H1 (cell line): ENCODE measurements at regions not wholly inside any gene's neighbourhood (a gene's known extent, or its start where the extent isn't known, plus 50 kb on each side); places are given as distances from the start of the nearest gene placed in this dataset.

Experiments
- CTCF ChIA-PET: fragments of 300-600 bp; sonication (Branson Sonifier 250); formaldehyde crosslinking; loops from one replicate; lab custom pipeline; 2021; ENCODE audit not compliant: partially characterized antibody; lab: Charles Lee
- POLR2A ChIA-PET: fragments of 300-600 bp; sonication (Branson Sonifier 250); formaldehyde crosslinking; loops from one replicate; lab custom pipeline; 2021; ENCODE audit warnings: inconsistent platforms; ENCODE audit not compliant: partially characterized antibody; lab: Charles Lee
- DNase-seq, 2 experiments: peaks; one replicate each; pipeline versions ENCODE4 v3.0.0 to v3.0.0-alpha.2; 2010 to 2022; ENCODE audit warnings: low spot score in 2 of 2, low read depth in 1 of 2, mixed read lengths in 1 of 2
- FAIRE-seq: peaks from 2 replicates; lab custom pipeline; 2011; peaks lifted over from hg19 to GRCh38; lab: Jason Lieb, UNC
- H2AFZ ChIP-seq: 2 replicates; pipeline ENCODE4 v1.8.1; 2012; ENCODE audit warnings: low read length, inconsistent platforms
- H2AK5ac ChIP-seq: 2 replicates; pipeline ENCODE4 v1.6.1; 2013; ENCODE audit warnings: low read depth, low read length
- H2BK120ac ChIP-seq: replicated peaks from 2 replicates; pipeline ENCODE3; 2013; ENCODE audit warnings: low read depth, low read length, inconsistent platforms
- H2BK12ac ChIP-seq: 2 replicates; pipeline ENCODE4 v1.6.1; 2013; ENCODE audit warnings: low read depth, low read length
- H2BK15ac ChIP-seq: 2 replicates; pipeline ENCODE4 v1.6.1; 2013; ENCODE audit warnings: low read length
- H2BK20ac ChIP-seq: 2 replicates; pipeline ENCODE4 v1.6.1; 2013; ENCODE audit warnings: low read length
- H2BK5ac ChIP-seq: 2 replicates; pipeline ENCODE4 v1.6.1; 2013; ENCODE audit warnings: low read depth, low read length
- H3K14ac ChIP-seq: 2 replicates; pipeline ENCODE4 v1.6.1; 2013; ENCODE audit warnings: inconsistent platforms; ENCODE audit not compliant: insufficient read length
- H3K18ac ChIP-seq: 2 replicates; pipeline ENCODE4 v1.6.1; 2013; ENCODE audit warnings: low read length; ENCODE audit errors: extremely low read depth
- H3K23ac ChIP-seq: 2 replicates; pipeline ENCODE4 v1.6.1; 2013; ENCODE audit warnings: inconsistent platforms; ENCODE audit not compliant: insufficient read length
- H3K23me2 ChIP-seq: 2 replicates; pipeline ENCODE4 v1.6.1; 2013; ENCODE audit warnings: low read depth, low read length
- H3K27ac ChIP-seq: 2 replicates; pipeline ENCODE4 v1.6.1; 2011; ENCODE audit warnings: low read depth, low read length, inconsistent platforms
- H3K27me3 ChIP-seq, 4 experiments: replicated peaks in 1 of 4; 1 replicate in 1 of 4; 2 replicates in 3 of 4; pipeline versions ENCODE4 v1.6.1 to v1.8.1; 2011 to 2013; ENCODE audit warnings: low read length in 3 of 4, mild to moderate bottlenecking in 3 of 4, inconsistent platforms in 2 of 4, mixed read lengths in 2 of 4, moderate library complexity in 1 of 4; ENCODE audit not compliant: control insufficient read depth in 3 of 4, insufficient read depth in 3 of 4; ENCODE audit errors: extremely low read depth in 1 of 4
- H3K36me3 ChIP-seq, 4 experiments: 2 replicates each; pipeline versions ENCODE4 v1.6.1 to v1.8.1; 2011 to 2013; ENCODE audit warnings: mild to moderate bottlenecking in 4 of 4, low read length in 3 of 4, moderate library complexity in 2 of 4, control low read depth in 1 of 4, inconsistent platforms in 1 of 4; ENCODE audit not compliant: insufficient read depth in 4 of 4, control insufficient read depth in 2 of 4
- H3K4ac ChIP-seq: replicated peaks from 2 replicates; pipeline ENCODE3; 2013; ENCODE audit warnings: low read length, low read depth, mixed read lengths, inconsistent platforms; ENCODE audit not compliant: insufficient read length
- H3K4me1 ChIP-seq, 4 experiments: replicated peaks in 1 of 4; 1 replicate in 1 of 4; 2 replicates in 3 of 4; pipeline versions ENCODE4 v1.6.1 to v1.8.1; 2011 to 2013; ENCODE audit warnings: low read length in 3 of 4, inconsistent platforms in 2 of 4, mixed read lengths in 1 of 4; ENCODE audit not compliant: insufficient read depth in 4 of 4, control insufficient read depth in 3 of 4
- H3K4me2 ChIP-seq, 2 experiments: 2 replicates each; pipeline versions ENCODE4 v1.6.1 to v1.8.1; 2011 to 2013; ENCODE audit warnings: low read depth in 2 of 2, low read length in 2 of 2, control low read depth in 1 of 2, inconsistent platforms in 1 of 2, mild to moderate bottlenecking in 1 of 2; ENCODE audit not compliant: insufficient read depth in 1 of 2
- H3K4me3 ChIP-seq, 4 experiments: fragments of 200-600, 300-600 bp in 1 of 4; sonication (generic), shearing (Covaris generic), sonication (Bioruptor Twin) in 1 of 4; 2 replicates each; pipeline versions ENCODE4 v1.5.1 to v1.8.1; 2011 to 2016; ENCODE audit warnings: low read length in 4 of 4, low read depth in 3 of 4, control low read depth in 2 of 4, inconsistent platforms in 2 of 4, mild to moderate bottlenecking in 2 of 4, mixed read lengths in 1 of 4, moderate library complexity in 1 of 4; ENCODE audit not compliant: insufficient read depth in 2 of 4; ENCODE audit errors: extremely low read depth in 1 of 4
- H3K56ac ChIP-seq: replicated peaks from 2 replicates; pipeline ENCODE3; 2013; ENCODE audit warnings: low read depth, mild to moderate bottlenecking, mixed read lengths, low read length, inconsistent platforms; ENCODE audit not compliant: insufficient read length
- H3K79me1 ChIP-seq: 2 replicates; pipeline ENCODE4 v1.6.1; 2013; ENCODE audit warnings: low read depth, low read length, control low read depth
- H3K79me2 ChIP-seq, 2 experiments: 2 replicates each; pipeline versions ENCODE4 v1.6.1 to v1.8.1; 2012 to 2013; ENCODE audit warnings: low read length in 2 of 2, mild to moderate bottlenecking in 2 of 2, inconsistent platforms in 1 of 2; ENCODE audit not compliant: insufficient read depth in 2 of 2, control insufficient read depth in 1 of 2
- H3K9ac ChIP-seq, 4 experiments: replicated peaks in 1 of 4; 1 replicate in 1 of 4; 2 replicates in 3 of 4; pipeline versions ENCODE4 v1.6.1 to v1.8.1; 2011 to 2013; ENCODE audit warnings: low read depth in 3 of 4, low read length in 3 of 4, control low read depth in 2 of 4, mild to moderate bottlenecking in 2 of 4, moderate library complexity in 2 of 4, inconsistent platforms in 1 of 4; ENCODE audit errors: extremely low read depth in 1 of 4
- H3K9me3 ChIP-seq, 2 experiments: 2 replicates each; pipeline versions ENCODE4 v1.6.1 to v1.8.1; 2012 to 2013; ENCODE audit warnings: mild to moderate bottlenecking in 2 of 2, moderate library complexity in 2 of 2, control low read depth in 1 of 2, inconsistent platforms in 1 of 2, low read depth in 1 of 2, low read length in 1 of 2, mixed read lengths in 1 of 2; ENCODE audit not compliant: insufficient read depth in 2 of 2
- H4K20me1 ChIP-seq, 2 experiments: replicated peaks in 1 of 2; 2 replicates each; pipeline versions ENCODE3 to v1.8.1; 2011 to 2013; ENCODE audit warnings: inconsistent platforms in 2 of 2, low read length in 2 of 2, mild to moderate bottlenecking in 1 of 2; ENCODE audit not compliant: insufficient read depth in 2 of 2, control insufficient read depth in 1 of 2
- H4K5ac ChIP-seq: 2 replicates; pipeline ENCODE4 v1.6.1; 2013; ENCODE audit warnings: low read length, low read depth, mixed read lengths, inconsistent platforms; ENCODE audit not compliant: insufficient read length
- H4K8ac ChIP-seq: 2 replicates; pipeline ENCODE4 v1.8.0; 2013; ENCODE audit warnings: mild to moderate bottlenecking, moderate library complexity, low read length, inconsistent platforms; ENCODE audit not compliant: insufficient read depth; ENCODE audit errors: extremely low read depth
- H4K91ac ChIP-seq: replicated peaks from 2 replicates; pipeline ENCODE3; 2013; ENCODE audit warnings: low read length, mixed read lengths, inconsistent platforms; ENCODE audit not compliant: insufficient read length
- BACH1 ChIP-seq: IDR thresholded peaks from 2 replicates; pipeline ENCODE4 v1.6.1; 2012; ENCODE audit warnings: low read length, improper control_type of control experiment
- BRCA1 ChIP-seq: IDR thresholded peaks from 2 replicates; pipeline ENCODE4 v1.6.1; 2012; ENCODE audit warnings: low read depth, low read length, improper control_type of control experiment
- EP300 ChIP-seq, 2 experiments: IDR thresholded peaks; 1 replicate in 1 of 2; 2 replicates in 1 of 2; pipeline ENCODE4 v1.6.1; 2011 to 2012; ENCODE audit warnings: low read depth in 2 of 2, low read length in 2 of 2, mild to moderate bottlenecking in 2 of 2, borderline replicate concordance in 1 of 2, inconsistent platforms in 1 of 2, moderate library complexity in 1 of 2
- POLR2AphosphoS5 ChIP-seq: IDR thresholded peaks from 2 replicates; pipeline ENCODE4 v1.6.1; 2011; ENCODE audit warnings: low read depth, low read length
- RNF2 ChIP-seq: fragments of 200-900, 300-1000 bp; sonication (generic); IDR thresholded peaks from 2 replicates; pipeline ENCODE4 v1.7.1; 2016; ENCODE audit warnings: borderline replicate concordance, low read depth, mild to moderate bottlenecking, antibody characterized with exemption, low read length; ENCODE audit not compliant: poor library complexity, severe bottlenecking; ENCODE audit errors: missing control alignments
- RXRA ChIP-seq: IDR thresholded peaks from 2 replicates; pipeline ENCODE4 v1.6.1; 2011; ENCODE audit warnings: low read depth, mild to moderate bottlenecking, low read length, moderate library complexity; ENCODE audit not compliant: insufficient read depth
- SP1 ChIP-seq: IDR thresholded peaks from 2 replicates; pipeline ENCODE4 v1.6.1; 2011; ENCODE audit warnings: low read depth, low read length
- SRF ChIP-seq: IDR thresholded peaks from 2 replicates; pipeline ENCODE4 v1.6.1; 2011; ENCODE audit warnings: mild to moderate bottlenecking, low read depth, low read length, moderate library complexity
- SUZ12 ChIP-seq: fragments of 200-600 bp; sonication (generic); IDR thresholded peaks from 2 replicates; pipeline ENCODE4 v1.6.1; 2012; ENCODE audit warnings: mild to moderate bottlenecking, inconsistent platforms, low read length, moderate library complexity, mixed read lengths
- TAF7 ChIP-seq: optimal IDR thresholded peaks from 2 replicates; pipeline ENCODE3; 2011; ENCODE audit warnings: low read depth, mild to moderate bottlenecking, inconsistent platforms, low read length, moderate library complexity, borderline replicate concordance
- TBP ChIP-seq: IDR thresholded peaks from 2 replicates; pipeline ENCODE4 v1.6.1; 2011; ENCODE audit warnings: low read depth, low read length, improper control_type of control experiment
- WGBS, 2 experiments: shearing (Covaris generic) in 1 of 2; methylation state at CpG; one replicate each; pipeline versions ENCODE4 v1.1.6 to v1.1.7; 2013 to 2015; ENCODE audit warnings: low lambda C conversion rate in 2 of 2, mixed read lengths in 2 of 2, inconsistent platforms in 1 of 2, low coverage in 1 of 2, missing lambda C conversion rate in 1 of 2; ENCODE audit not compliant: insufficient replicate concordance in 2 of 2, insufficient coverage in 1 of 2, insufficient read length in 1 of 2; ENCODE audit errors: extremely low coverage in 1 of 2, missing lambda C conversion rate in 1 of 2; 5-methylcytosine and 5-hydroxymethylcytosine counted together
- TF ChIP-seq, protein P1 (sequence below), 3 experiments: IDR thresholded peaks; 1 replicate in 2 of 3; 2 replicates in 1 of 3; pipeline versions ENCODE4 v1.5.1 to v1.6.1; 2011; ENCODE audit warnings: low read length in 3 of 3, mild to moderate bottlenecking in 3 of 3, inconsistent platforms in 2 of 3, low read depth in 1 of 3, moderate library complexity in 1 of 3; ENCODE audit not compliant: insufficient read depth in 1 of 3; ENCODE audit errors: control extremely low read depth in 1 of 3

DNA sequence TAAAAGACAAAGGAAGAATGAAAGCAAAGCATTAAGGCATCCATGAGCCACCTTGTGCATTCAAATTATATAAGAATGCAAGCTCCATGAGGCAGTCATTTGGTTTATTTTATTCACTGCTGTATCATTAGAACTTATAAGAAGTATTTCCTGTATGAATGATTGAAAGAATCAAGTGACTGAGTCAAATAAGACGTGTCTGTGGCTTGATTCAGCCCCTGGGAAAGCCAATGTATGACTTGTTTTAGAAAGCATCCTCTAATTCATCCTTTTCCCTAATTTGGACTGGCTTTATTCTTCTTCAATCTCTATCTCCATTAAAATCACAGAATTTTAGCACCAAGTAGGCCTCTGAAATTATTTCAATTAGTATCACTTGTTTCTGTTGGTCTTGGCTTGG lies 461.1 kb downstream of the LPIN1 start:
- Histone ChIP-seq H3K79me2 (no peaks in the 10 kb centered on the region), H3K14ac (no peak overlapping the region), H3K4ac (no peak overlapping the region), H3K27me3 (no peaks in the 10 kb centered on the region), H3K79me1 (no peaks in the 10 kb centered on the region), H4K20me1 (no peaks in the 10 kb centered on the region), H3K4me2 (no peak overlapping the region), H2BK15ac (no peak overlapping the region), H3K56ac (no peak overlapping the region), H4K8ac (no peak overlapping the region), H4K5ac (no peak overlapping the region), H2AFZ (no peak overlapping the region), H4K91ac (no peak overlapping the region), H3K23ac (no peak overlapping the region), H2BK5ac (no peak overlapping the region), H3K4me3 (no peak overlapping the region), H2BK20ac (no peak overlapping the region), H3K18ac (no peak overlapping the region), H2BK12ac (no peak overlapping the region), H3K4me1 (peaks cover 0 to 1% (median 0%) of the 10 kb centered on the region in 4 experiments; a peak in 1 of 7 replicates), H3K36me3 (no peaks in the 10 kb centered on the region), H2BK120ac (no peak overlapping the region), H3K9ac (no peak overlapping the region), H3K27ac (no peak overlapping the region), H3K9me3 (0 out of 4 replicates have a peak, but pooled peaks cover 0 to 3% of the 10 kb centered on the region in 2 experiments), H2AK5ac (no peak overlapping the region), H3K23me2 (no peaks in the 10 kb centered on the region)
- no peak for FAIRE-seq
- CTCF ChIA-PET = no interaction called here
- POLR2A ChIA-PET = no interaction called here
- WGBS, 2 experiments = 79% methylated on average over 1 of the region's 1 CpG; no CpG with 5 or more reads in 1 of the 2 experiments
- no peak for DNase-seq
- TF ChIP-seq POLR2AphosphoS5 (no peak), TBP (no peak), RNF2 (no peak), SRF (no peak), EP300 (IDR thresholded peaks at IDR 0.05; ENCODE audit: borderline replicate concordance in 1 of 2, low read depth in 2 of 2, low read length in 2 of 2) (no peak), SP1 (no peak), BACH1 (no peak), RXRA (no peak), SUZ12 (no peak), TAF7 (no peak), BRCA1 (no peak)
- TF ChIP-seq, protein P1, sequence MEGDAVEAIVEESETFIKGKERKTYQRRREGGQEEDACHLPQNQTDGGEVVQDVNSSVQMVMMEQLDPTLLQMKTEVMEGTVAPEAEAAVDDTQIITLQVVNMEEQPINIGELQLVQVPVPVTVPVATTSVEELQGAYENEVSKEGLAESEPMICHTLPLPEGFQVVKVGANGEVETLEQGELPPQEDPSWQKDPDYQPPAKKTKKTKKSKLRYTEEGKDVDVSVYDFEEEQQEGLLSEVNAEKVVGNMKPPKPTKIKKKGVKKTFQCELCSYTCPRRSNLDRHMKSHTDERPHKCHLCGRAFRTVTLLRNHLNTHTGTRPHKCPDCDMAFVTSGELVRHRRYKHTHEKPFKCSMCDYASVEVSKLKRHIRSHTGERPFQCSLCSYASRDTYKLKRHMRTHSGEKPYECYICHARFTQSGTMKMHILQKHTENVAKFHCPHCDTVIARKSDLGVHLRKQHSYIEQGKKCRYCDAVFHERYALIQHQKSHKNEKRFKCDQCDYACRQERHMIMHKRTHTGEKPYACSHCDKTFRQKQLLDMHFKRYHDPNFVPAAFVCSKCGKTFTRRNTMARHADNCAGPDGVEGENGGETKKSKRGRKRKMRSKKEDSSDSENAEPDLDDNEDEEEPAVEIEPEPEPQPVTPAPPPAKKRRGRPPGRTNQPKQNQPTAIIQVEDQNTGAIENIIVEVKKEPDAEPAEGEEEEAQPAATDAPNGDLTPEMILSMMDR (IDR thresholded peaks at IDR 0.05; ENCODE audit: control extremely low read depth in 1 of 3, insufficient read depth in 1 of 3, low read depth in 1 of 3, low read length in 3 of 3) = no peak
